Loucy (cell line): ENCODE measurements at regions not wholly inside any gene's neighbourhood (a gene's known extent, or its start where the extent isn't known, plus 50 kb on each side); places are given as distances from the start of the nearest gene placed in this dataset.

Source experiments
- CTCF ChIP-seq: fragments of 200-600 bp; sonication (generic); conservative IDR thresholded peaks from 2 replicates; pipeline ENCODE4 v1.5.1; 2014; ENCODE audit warnings: mild to moderate bottlenecking, antibody characterized with exemption, low read length
- EZH2phosphoT487 ChIP-seq: fragments of 200-600 bp; IDR thresholded peaks from 2 replicates; pipeline ENCODE4 v1.6.1; 2018; ENCODE audit warnings: antibody characterized with exemption, mild to moderate bottlenecking, moderate library complexity, borderline replicate concordance

- TF ChIP-seq CTCF (no peak), EZH2phosphoT487 (no peak)
Observed at GRCh38 chr4:160251522-160252170, 1148.8 kb downstream of the RAPGEF2 start.
